BJ (cell line): ENCODE measurements at regions not wholly inside any gene's neighbourhood (a gene's known extent, or its start where the extent isn't known, plus 50 kb on each side); places are given as distances from the start of the nearest gene placed in this dataset.

Experiments
- CTCF ChIA-PET: fragments of 350-600 bp; formaldehyde crosslinking; extraction: SDS; loops from one replicate; lab custom pipeline; 2021; ENCODE audit warnings: antibody characterized with exemption, inconsistent platforms; lab: Yijun Ruan, JAX
- POLR2A ChIA-PET: fragments of 300-600 bp; sonication (Branson Sonifier 250); formaldehyde crosslinking; extraction: SDS; loops from one replicate; lab custom pipeline; 2021; ENCODE audit warnings: antibody characterized with exemption; lab: Charles Lee
- DNase-seq: peaks from one replicate; pipeline ENCODE4 v3.0.0-alpha.2; 2011; ENCODE audit warnings: low read depth
- H3K27me3 ChIP-seq: 2 replicates; pipeline ENCODE4 v1.6.0; 2011; ENCODE audit warnings: low read length; ENCODE audit not compliant: control insufficient read depth, insufficient read depth
- H3K36me3 ChIP-seq: 2 replicates; pipeline ENCODE4 v1.5.1; 2011; ENCODE audit warnings: low read length; ENCODE audit not compliant: control insufficient read depth, insufficient read depth
- H3K4me3 ChIP-seq: 2 replicates; pipeline ENCODE4 v1.5.1; 2011; ENCODE audit warnings: low read depth, mild to moderate bottlenecking, control low read depth, low read length
- TF ChIP-seq, protein P1 (sequence below): IDR thresholded peaks from 2 replicates; pipeline ENCODE4 v1.5.1; 2011; ENCODE audit warnings: low read depth, mild to moderate bottlenecking, control low read depth, inconsistent platforms, low read length, moderate library complexity; ENCODE audit not compliant: insufficient read depth

DNA sequence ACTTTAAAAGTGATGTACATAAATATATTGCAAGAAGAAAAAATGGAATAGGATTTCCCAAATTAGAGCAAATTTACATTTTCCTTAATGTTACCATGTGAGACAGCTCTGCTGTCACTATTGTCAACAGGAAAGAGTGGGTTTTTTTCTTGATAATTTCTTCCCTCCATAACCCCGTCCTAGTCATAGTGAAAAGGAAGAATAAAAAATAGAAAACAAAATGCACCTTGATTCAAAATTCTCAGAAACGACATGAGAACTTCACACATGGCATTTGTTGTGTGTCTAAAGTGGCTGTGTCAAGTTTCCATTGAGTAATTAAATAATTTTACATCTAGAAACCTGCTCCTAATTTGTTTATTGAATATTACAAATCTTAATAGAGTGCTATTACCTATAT lies 945.2 kb upstream of the SLC35B3 start:
- Histone ChIP-seq H3K4me3 (no peak overlapping the region), H3K36me3 (no peaks in the 10 kb centered on the region), H3K27me3 (no peaks in the 10 kb centered on the region)
- no peak for DNase-seq
- TF ChIP-seq, protein P1, sequence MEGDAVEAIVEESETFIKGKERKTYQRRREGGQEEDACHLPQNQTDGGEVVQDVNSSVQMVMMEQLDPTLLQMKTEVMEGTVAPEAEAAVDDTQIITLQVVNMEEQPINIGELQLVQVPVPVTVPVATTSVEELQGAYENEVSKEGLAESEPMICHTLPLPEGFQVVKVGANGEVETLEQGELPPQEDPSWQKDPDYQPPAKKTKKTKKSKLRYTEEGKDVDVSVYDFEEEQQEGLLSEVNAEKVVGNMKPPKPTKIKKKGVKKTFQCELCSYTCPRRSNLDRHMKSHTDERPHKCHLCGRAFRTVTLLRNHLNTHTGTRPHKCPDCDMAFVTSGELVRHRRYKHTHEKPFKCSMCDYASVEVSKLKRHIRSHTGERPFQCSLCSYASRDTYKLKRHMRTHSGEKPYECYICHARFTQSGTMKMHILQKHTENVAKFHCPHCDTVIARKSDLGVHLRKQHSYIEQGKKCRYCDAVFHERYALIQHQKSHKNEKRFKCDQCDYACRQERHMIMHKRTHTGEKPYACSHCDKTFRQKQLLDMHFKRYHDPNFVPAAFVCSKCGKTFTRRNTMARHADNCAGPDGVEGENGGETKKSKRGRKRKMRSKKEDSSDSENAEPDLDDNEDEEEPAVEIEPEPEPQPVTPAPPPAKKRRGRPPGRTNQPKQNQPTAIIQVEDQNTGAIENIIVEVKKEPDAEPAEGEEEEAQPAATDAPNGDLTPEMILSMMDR, result no peak
- ChIA-PET CTCF (no interaction called here), POLR2A (no interaction called here)

DNA sequence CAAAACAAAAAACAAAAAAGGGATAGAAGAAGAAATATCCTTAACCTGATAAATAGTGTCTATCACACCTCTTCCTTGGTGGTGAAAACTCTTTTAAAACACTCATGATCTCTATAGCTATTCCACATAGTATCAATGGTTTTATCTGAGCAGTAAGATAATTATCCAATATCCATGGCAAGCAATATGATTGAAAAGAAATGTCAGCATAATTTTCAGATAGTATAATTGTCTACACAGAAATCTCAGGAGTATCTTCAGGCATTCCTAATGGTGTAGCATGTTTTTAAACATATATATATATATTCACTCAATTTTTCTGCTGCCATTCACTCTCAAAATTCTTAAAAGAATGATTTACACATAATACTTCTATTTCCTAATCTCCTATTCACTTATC lies 938.0 kb upstream of the SLC35B3 start:
- ChIA-PET CTCF (no interaction called here), POLR2A (no interaction called here)
- no peaks in the 10 kb centered on the region for H3K27me3 ChIP-seq
- H3K4me3 ChIP-seq, result no peak overlapping the region
- TF ChIP-seq, protein P1, result no peak
- H3K36me3 ChIP-seq, result no peaks in the 10 kb centered on the region
- no peak for DNase-seq

DNA sequence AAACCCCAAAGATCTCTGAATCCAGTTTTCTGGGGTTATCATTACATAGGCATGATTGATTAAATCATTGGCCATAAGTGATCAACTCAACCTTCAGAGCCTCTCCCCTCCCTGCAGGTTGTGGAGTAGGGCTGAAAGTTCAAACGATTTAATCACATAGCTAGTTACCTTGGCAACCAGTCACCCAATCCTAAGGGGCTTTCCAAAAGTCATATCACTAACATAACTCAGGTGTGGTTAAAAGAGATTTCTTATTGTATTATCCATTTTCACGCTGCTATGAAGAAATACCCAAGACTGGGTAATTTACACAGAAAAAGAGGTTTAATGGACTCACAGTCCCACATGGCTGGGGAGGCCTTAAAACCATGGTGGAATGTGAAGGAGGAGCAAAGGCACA lies 935.1 kb upstream of the SLC35B3 start:
- TF ChIP-seq, protein P1, result no peak
- Histone ChIP-seq H3K27me3 (no peaks in the 10 kb centered on the region), H3K4me3 (no peak overlapping the region), H3K36me3 (no peaks in the 10 kb centered on the region)
- DNase-seq, result no peak
- ChIA-PET CTCF (interaction anchor here (0.9 kb wide), 2 partner anchors 37 to 677 kb away, joined by 3 read pairs; no protein-coding TSS in a partner anchor), POLR2A (no interaction called here)

DNA sequence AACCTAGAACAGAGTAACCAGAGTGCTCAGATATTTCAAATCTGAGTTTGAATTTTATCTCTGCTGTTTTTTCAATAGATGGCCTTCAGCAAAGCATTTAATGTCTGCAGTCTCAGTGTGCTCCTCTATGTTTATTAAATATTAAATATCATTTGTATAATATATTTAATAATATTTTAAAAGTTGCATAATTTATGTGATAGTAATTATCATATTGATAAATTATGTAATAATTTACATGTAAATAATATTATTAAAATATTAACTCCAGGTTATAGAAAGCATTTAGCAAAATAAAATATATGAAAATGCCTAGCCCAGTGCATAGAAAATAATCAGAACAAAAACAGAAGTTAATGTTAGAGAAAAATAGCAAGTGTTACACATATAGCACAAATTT lies 930.0 kb upstream of the SLC35B3 start:
- H3K4me3 ChIP-seq, result no peak overlapping the region
- no peak for DNase-seq
- CTCF ChIA-PET, result no interaction called here
- H3K36me3 ChIP-seq, result no peaks in the 10 kb centered on the region
- TF ChIP-seq, protein P1, result no peak
- H3K27me3 ChIP-seq, result no peaks in the 10 kb centered on the region
- POLR2A ChIA-PET, result no interaction called here

DNA sequence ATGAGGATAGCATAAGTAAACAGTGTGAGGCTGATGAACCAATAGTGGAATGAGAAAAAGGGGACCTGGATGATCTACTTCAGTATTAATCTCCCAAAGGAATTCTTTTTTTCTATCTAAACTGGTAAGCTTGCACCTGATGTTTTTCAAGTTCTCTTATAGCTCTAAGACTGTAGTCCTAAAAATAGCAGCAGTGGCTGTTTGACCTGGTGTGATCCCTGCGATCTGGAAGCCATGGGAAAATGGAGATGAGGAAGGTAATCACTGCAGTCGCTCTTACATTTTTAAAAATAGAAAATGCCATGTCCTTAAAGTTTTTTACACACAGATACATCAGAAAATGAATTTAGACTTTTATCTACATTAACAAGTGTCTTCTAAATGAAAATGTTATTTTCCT lies 926.4 kb upstream of the SLC35B3 start:
- TF ChIP-seq, protein P1, result no peak
- DNase-seq, result no peak
- CTCF ChIA-PET, result no interaction called here
- H3K36me3 ChIP-seq, result no peaks in the 10 kb centered on the region
- no peak overlapping the region for H3K4me3 ChIP-seq
- POLR2A ChIA-PET, result no interaction called here
- H3K27me3 ChIP-seq, result no peaks in the 10 kb centered on the region
